ENCODE measurements at regions not wholly inside any gene's neighbourhood (a gene's known extent, or its start where the extent isn't known, plus 50 kb on each side); places are given as distances from the start of the nearest gene placed in this dataset.

GRCh38 chr11:71181566-71181965 is 70.8 kb downstream of the SHANK2 start:
- no peak for TF ChIP-seq CTCF (IDR thresholded peaks at IDR 0.05; ENCODE audit: insufficient read depth, low read length, poor library complexity, severe bottlenecking)
- no peak for TF ChIP-seq EZH2phosphoT487 (conservative IDR thresholded peaks at IDR 0.05; ENCODE audit: low read length)
- Histone ChIP-seq H3K4me3 (ENCODE audit: insufficient read depth, low read length, poor library complexity, severe bottlenecking) (no peak overlapping the region), H3K9ac (ENCODE audit: low read length) (no peak overlapping the region), H3F3A (ENCODE audit: insufficient read depth) (no peaks in the 10 kb centered on the region), H3K27me3 (ENCODE audit: low read length) (no peaks in the 10 kb centered on the region), H3K4me2 (ENCODE audit: low read depth, low read length, poor library complexity, severe bottlenecking) (no peak overlapping the region), H4K20me1 (ENCODE audit: low read depth, low read length) (no peaks in the 10 kb centered on the region), H3K9me3 (ENCODE audit: insufficient read depth, low read length) (peaks cover 7% of the 10 kb centered on the region; the same call in 1 of the 2 replicates), H3K27ac (ENCODE audit: low read depth, low read length) (no peak overlapping the region), H3K79me2 (ENCODE audit: insufficient read depth, low read length) (no peaks in the 10 kb centered on the region), H3K9me2 (replicated peaks; ENCODE audit: insufficient read depth, low read length) (no peaks in the 10 kb centered on the region), H2AFZ (ENCODE audit: low read depth, low read length, severe bottlenecking) (no peak overlapping the region), H3K36me3 (ENCODE audit: low read length) (0 out of 2 replicates have a peak, but pooled peaks cover 2% of the 10 kb centered on the region)

DNA sequence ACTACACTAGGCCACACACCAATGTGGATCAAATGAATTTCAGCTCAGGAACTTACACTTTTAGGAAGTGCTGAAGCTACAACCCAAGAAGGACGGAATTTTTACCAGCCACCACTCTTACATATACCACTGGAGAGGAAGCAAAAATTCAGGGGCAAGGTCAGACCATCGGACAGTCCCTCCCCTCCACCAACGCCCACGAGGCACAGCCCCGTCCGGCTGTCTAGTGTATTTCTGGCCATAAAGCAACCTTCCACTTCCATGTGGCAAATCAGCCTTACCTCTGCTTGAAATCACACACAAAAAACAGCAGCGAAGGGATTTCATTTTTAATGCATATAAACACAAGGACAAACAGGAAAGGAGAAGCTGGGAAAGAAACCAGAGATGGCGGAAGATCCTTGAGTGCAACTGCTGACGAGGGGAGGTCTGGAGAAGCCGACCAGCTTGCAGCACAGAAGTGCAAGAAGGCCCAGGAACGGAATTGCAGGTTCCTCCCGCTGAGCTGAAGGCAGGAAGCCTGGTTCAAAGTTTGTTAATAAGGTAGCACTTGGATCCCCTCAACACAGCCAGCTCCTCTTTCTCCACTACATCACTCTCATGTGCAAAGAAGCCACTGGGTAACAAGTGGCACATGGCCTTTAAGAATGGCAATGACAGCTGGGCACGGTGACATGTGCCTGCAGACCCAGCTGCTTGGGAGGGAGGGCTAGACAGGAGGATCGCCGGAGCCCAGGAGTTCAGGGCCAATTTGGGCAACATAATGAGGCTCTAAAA is 71.5 kb downstream of the SHANK2 start:
- Histone ChIP-seq H3K27me3 (ENCODE audit: low read length) (no peaks in the 10 kb centered on the region), H3K79me2 (ENCODE audit: insufficient read depth, low read length) (no peaks in the 10 kb centered on the region), H3K9ac (ENCODE audit: low read length) (no peak overlapping the region)

DNA sequence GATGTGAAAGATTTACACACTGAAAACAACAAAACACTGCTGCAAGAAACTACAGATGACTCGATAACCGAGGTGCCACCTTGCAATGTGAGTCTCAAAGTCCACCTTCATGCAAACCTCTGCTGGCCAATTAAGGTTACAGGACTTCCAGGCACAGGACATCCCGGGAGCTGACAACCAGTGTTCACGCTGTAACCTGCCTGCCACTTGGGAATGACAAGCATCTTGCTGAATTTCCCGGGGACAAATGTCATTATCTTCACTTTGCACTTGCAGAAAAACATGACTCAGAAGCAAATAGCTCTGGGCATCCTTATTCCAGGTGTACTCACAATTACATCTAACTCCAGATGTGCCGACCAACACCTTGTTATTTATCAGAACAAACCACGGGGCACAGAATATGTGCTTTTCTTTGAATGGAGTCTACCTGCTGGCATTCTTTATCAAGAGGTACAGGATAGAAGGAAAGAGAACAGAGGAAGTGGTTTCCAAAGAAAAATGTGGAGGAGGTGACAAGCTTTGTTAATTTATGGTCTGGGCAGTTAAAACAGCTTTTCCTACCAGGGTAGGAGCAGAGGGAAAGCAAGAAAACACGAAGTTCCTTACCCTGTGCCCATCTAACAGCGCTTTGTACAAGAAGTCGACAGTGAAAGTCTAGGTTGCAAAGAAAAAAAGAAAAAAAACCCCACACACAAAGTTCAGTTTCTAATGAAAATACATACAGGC is 72.3 kb downstream of the SHANK2 start:
- no peak overlapping the region for H3K27ac ChIP-seq (ENCODE audit: low read depth, low read length)
- no peaks in the 10 kb centered on the region for H3K9me2 ChIP-seq (replicated peaks; ENCODE audit: insufficient read depth, low read length)
- 0 out of 2 replicates have a peak, but pooled peaks cover 6% of the 10 kb centered on the region for H3K36me3 ChIP-seq (ENCODE audit: low read length)
- no peak overlapping the region for H2AFZ ChIP-seq (ENCODE audit: low read depth, low read length, severe bottlenecking)
- no peaks in the 10 kb centered on the region for H3F3A ChIP-seq (ENCODE audit: insufficient read depth)
- H3K79me2 ChIP-seq (ENCODE audit: insufficient read depth, low read length) = no peaks in the 10 kb centered on the region
- no peak for TF ChIP-seq CTCF (IDR thresholded peaks at IDR 0.05; ENCODE audit: insufficient read depth, low read length, poor library complexity, severe bottlenecking)
- no peak for TF ChIP-seq EZH2phosphoT487 (conservative IDR thresholded peaks at IDR 0.05; ENCODE audit: low read length)
- H3K9me3 ChIP-seq (ENCODE audit: insufficient read depth, low read length) = peaks cover 14% of the 10 kb centered on the region; the same call in 1 of the 2 replicates
- no peak overlapping the region for H3K9ac ChIP-seq (ENCODE audit: low read length)
- H3K4me2 ChIP-seq (ENCODE audit: low read depth, low read length, poor library complexity, severe bottlenecking) = no peak overlapping the region
- H4K20me1 ChIP-seq (ENCODE audit: low read depth, low read length) = no peaks in the 10 kb centered on the region
- H3K27me3 ChIP-seq (ENCODE audit: low read length) = no peaks in the 10 kb centered on the region
- H3K4me3 ChIP-seq (ENCODE audit: insufficient read depth, low read length, poor library complexity, severe bottlenecking) = no peak overlapping the region

More for the DNA sequence above, 71.5 kb downstream of the SHANK2 start:
- H3K4me2 ChIP-seq (ENCODE audit: low read depth, low read length, poor library complexity, severe bottlenecking) = no peak overlapping the region
- H3F3A ChIP-seq (ENCODE audit: insufficient read depth) = no peaks in the 10 kb centered on the region
- no peak overlapping the region for H3K27ac ChIP-seq (ENCODE audit: low read depth, low read length)
- H3K4me3 ChIP-seq (ENCODE audit: insufficient read depth, low read length, poor library complexity, severe bottlenecking) = no peak overlapping the region
- TF ChIP-seq EZH2phosphoT487 (conservative IDR thresholded peaks at IDR 0.05; ENCODE audit: low read length) = no peak
- no peak for TF ChIP-seq CTCF (IDR thresholded peaks at IDR 0.05; ENCODE audit: insufficient read depth, low read length, poor library complexity, severe bottlenecking)
- H2AFZ ChIP-seq (ENCODE audit: low read depth, low read length, severe bottlenecking) = no peak overlapping the region
- H3K36me3 ChIP-seq (ENCODE audit: low read length) = 0 out of 2 replicates have a peak, but pooled peaks cover 6% of the 10 kb centered on the region
- no peaks in the 10 kb centered on the region for H4K20me1 ChIP-seq (ENCODE audit: low read depth, low read length)
- no peaks in the 10 kb centered on the region for H3K9me2 ChIP-seq (replicated peaks; ENCODE audit: insufficient read depth, low read length)
- H3K9me3 ChIP-seq (ENCODE audit: insufficient read depth, low read length) = peaks cover 12% of the 10 kb centered on the region; the same call in 1 of the 2 replicates
